ENCODE measurements at regions not wholly inside any gene's neighbourhood (a gene's known extent, or its start where the extent isn't known, plus 50 kb on each side); places are given as distances from the start of the nearest gene placed in this dataset.
"Not testable (repeated sequence)": the region's sequence is repeated elsewhere in the genome, so short reads cannot be mapped to it uniquely, and the experiment has no call there.

DNA sequence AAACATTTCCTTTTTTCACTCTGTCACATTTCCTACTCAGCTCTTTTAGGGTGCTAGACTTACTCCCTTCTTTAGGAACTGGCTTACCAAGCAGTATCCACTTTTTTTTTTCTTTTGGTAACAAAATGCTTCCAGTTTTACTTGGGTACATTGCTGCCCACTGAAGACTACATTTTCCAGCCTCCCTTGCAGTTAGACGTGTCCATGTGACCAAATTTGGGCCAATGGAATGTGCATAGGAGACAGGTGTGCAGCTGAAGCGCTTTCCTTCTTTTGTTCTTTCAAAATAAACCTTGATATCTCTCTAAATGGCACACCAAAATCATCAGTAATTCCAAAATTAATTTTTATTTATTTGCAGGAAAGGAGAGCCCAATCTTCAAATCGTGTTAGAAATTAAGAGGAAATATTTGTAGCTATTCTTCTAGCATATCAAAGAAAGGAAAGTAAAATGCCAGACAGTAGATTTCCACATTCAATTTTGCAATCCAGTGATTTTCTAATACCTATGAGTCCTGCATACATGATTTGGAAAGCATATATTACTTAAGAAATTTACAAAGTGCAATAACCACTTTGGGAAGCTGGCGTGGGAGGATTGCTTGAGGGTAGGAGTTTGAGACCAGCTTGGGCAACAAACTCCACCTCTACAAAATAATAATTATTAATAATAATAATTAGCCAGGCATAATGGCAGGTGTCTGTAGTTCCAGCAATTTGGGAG lies 422.0 kb upstream of the FRG2C start:
- DNase-seq (ENCODE audit: low read depth) = no peak

DNA sequence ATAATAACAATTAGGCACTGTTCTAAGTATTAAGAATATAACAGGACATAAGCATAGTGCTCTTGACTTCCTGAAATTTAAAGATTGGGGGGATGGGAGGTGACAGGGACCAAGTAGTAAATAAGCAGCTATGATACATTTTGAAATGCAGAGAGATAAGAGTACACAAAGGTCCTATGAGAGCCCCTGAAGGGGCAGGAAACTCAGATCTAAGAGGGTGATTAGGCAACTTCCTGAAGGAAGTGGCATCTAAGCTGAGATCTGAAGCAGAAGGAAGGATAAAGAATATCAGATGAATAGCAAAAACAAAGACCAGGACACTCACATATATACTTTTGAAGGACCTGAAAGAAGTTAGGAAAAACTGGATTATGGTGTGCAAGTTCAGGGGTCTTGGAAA lies 415.2 kb upstream of the FRG2C start:
- DNase-seq (ENCODE audit: low read depth) = no peak

GRCh38 chr3:75254685-75255084 lies 409.4 kb upstream of the FRG2C start:
- DNase-seq (ENCODE audit: low read depth) = no peak

GRCh38 chr3:75258825-75259683 lies 405.1 kb upstream of the FRG2C start:
- not testable (repeated sequence) for DNase-seq (ENCODE audit: low read depth)

DNA sequence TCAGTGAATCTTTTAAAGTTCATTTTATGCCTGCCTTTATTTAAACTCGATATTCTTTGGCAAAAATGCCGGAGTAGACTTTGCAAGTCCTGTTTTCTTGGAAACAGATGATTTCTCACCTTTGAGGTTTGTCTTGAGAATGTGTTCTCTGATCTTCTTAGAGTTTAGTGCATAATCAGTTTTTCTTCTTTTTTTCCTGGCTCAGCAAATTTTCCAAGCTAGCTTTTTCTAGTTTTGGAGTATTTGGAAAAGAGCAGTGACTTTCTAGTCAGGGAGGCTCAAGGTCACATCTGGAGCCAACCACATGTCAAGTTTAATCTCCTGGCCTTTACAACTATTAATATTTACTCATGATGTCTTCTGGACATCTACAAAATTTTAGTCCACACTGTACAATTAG lies 403.2 kb upstream of the FRG2C start:
- not testable (repeated sequence) for DNase-seq (ENCODE audit: low read depth)

DNA sequence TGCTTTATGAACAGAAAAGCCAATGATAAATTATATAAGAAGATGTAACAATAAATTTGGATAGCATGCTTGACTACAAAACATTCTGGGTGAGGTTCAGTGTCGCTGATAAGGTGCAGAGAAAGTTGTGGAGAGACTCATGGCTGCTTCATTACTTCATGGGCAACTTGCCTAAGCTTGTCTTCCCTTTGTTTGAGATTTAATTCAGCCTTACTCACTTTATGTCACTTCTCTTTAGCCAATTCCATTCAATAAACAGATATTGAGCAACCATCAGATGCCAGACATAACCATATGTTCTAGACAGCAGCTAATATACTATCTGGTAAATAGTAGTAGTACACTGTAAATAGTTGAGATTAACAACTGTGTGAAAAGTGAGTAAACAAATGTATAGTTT lies 401.5 kb upstream of the FRG2C start:
- no peak for DNase-seq (ENCODE audit: low read depth)

- no peak for DNase-seq (ENCODE audit: low read depth)
Measured at GRCh38 chr3:75265897-75266296, 398.2 kb upstream of the FRG2C start.

- not testable (repeated sequence) for DNase-seq (ENCODE audit: low read depth)
Measured at GRCh38 chr3:75268576-75268975, 395.6 kb upstream of the FRG2C start.

- DNase-seq (ENCODE audit: low read depth) = not testable (repeated sequence)
Measured at GRCh38 chr3:75272237-75272636, 391.9 kb upstream of the FRG2C start.

DNA sequence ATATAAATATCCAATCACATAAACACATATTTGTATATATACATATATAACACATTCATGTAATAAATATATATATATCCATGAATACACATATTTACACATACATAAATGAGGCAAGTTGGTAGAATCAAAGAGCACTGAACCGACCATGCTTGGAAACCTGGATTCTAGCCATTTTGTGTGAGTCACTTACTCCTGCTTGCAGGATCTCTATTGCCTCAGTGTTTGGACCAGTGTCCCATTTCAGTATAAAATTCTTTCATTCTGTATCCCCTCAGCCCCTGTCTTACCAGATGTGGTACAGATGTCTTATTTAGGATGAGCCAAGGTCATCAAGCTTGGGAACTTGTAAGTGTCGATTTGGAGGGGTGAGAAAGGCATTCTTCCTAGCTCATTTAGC lies 391.4 kb upstream of the FRG2C start:
- DNase-seq (ENCODE audit: low read depth) = no peak

DNA sequence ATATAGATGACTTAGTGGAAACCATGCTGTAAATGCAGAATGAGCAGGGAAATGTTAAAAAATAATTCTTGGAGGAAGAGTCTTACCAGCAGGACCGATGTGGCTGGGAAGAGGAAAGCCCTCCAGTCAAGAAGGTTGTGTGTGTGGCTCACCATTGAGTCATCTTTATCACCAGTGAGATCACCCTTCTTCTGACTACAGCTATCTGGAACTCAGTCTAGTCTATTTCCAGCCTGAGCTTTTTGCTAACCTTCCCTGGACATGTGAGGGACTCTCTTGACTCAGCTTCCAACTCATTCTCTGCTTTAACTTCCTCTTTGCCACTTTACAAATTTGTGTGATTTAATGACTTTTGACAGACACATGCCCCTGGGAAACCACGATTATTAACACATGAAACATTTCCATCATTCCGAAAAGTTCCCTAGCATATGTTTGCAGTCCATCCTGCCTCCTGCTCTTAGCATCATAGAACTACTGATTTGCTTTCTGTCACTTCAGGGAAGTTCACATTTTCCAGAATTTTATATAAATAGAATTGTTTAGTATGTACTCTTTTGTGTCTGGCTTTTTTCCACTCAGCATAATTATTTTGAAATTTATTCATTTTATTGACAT lies 378.5 kb upstream of the FRG2C start:
- not testable (repeated sequence) for DNase-seq (ENCODE audit: low read depth)

DNA sequence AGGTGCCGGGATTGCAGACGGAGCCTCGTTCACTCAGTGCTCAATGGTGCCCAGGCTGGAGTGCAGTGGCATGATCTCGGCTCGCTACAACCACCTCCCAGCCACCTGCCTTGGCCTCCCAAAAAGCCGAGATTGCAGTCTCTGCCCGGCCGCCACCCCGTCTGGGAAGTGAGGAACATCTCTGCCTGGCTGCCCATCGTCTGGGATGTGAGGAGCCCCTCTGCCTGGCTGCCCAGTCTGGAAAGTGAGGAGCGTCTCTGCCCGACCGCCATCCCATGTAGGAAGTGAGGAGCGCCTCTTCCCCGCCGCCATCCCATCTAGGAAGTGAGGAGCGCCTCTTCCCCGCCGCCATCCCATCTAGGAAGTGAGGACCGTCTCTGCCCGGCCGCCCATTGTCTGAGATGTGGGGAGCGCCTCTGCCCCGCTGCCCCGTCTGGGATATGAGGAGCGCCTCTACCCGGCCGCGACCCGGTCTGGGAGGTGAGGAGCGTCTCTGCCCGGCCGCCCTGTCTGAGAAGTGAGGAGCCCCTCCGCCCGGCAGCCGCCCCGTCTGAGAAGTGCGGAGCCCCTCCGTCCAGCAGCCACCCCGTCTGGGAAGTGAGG lies 375.1 kb upstream of the FRG2C start:
- not testable (repeated sequence) for DNase-seq (ENCODE audit: low read depth)

DNA sequence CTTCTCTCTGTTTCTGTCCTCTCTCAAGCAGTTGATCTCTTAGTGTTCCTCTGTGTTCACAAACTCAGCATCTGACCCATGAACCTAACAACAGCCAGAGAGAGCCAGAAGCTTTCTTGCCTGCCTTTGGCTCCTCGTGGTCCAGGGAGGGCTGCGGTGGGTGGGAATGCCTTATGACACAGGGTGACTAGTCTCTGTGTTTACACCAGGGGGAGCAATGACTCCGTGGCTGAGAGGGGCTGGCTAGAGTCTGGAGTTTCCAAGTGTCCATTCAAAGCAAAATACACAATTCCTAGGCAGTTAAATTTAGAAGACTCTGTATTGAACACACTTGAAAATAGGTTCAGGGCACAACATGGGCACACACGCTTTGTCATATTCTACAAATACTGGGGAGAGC lies 370.0 kb upstream of the FRG2C start:
- no peak for DNase-seq (ENCODE audit: low read depth)

GRCh38 chr3:75295013-75295412 lies 369.1 kb upstream of the FRG2C start:
- no peak for DNase-seq (ENCODE audit: low read depth)

DNA sequence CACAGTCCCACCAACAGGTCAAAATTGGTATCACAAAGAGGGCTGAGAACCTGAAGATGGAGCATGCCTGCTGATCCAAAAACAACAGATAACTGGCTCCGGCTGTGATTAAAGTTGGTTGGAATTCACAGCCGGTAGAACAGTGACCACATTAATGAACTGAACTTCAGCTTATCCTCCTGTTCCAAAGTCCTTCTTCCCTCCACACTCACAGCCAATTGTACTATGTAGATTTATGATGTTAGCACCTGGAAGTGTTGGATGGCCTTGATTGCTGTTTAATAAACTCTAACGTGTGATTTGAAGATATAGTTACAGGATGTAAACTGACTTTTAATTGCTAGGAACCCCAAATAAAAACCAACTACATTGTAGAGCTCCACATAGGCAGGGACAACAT lies 367.3 kb upstream of the FRG2C start:
- no peak for DNase-seq (ENCODE audit: low read depth)

DNA sequence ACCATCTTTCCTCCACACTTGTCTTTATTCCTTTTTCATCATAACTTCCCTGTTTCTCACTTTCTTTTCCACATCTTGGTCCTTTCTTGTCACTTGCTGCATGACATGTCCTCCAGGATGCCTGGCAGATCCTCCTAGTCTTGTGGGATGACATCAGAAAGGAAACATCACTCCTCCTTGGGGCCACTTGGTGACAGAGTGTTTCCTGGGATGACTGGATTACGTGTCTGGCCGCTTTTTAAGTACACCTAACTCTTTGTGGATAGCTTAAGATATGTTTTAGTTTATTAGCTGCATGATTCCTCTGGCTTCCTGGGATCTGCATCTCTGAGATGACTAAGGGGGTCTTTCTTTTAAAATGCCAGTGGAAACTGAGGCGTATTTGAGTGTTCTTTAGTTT lies 363.5 kb upstream of the FRG2C start:
- DNase-seq (ENCODE audit: low read depth) = no peak

DNA sequence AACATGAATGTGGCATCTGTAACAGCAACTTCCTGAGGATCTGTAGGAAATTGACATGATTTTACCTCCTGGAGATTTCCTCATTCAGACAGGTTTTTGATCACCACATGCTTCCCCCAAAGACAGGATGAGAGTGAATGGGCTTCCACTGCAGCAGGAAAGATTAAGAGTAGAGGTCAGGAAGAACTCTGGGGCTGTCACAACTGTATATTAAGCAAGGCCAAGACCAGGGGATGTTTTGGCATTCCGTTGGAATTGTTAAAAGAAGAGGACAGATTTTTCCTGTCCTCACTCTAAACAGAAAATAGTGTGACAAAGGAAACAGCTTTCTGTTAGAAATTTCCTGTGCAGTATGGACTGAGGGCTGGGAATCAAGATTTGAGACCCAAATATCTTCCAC lies 363.1 kb upstream of the FRG2C start:
- not testable (repeated sequence) for DNase-seq (ENCODE audit: low read depth)

DNA sequence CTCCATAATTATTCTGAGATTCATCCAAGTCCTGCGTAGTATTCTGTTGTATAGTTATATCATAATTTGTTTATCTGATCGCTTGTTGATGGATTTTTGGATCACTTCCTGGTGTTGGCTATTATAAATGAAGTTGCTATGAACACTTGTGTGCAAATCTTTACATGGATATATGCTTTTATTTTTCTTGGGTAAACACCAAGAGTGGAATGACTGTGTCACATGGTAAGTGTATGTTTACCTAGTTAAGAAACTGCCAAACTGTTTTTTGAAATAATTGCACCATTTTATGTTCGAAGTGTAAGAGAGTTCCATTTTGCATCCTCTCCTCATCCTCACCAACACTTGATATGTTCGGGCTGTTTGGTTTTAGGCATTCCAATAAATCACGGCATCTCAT lies 360.4 kb upstream of the FRG2C start:
- no peak for DNase-seq (ENCODE audit: low read depth)

- DNase-seq (ENCODE audit: low read depth) = no peak
Measured at GRCh38 chr3:75305901-75306300, 358.2 kb upstream of the FRG2C start.

GRCh38 chr3:75311306-75311705 lies 352.8 kb upstream of the FRG2C start:
- not testable (repeated sequence) for DNase-seq (ENCODE audit: low read depth)

GRCh38 chr3:75312469-75312868 lies 351.7 kb upstream of the FRG2C start:
- DNase-seq (ENCODE audit: low read depth) = not testable (repeated sequence)

GRCh38 chr3:75319776-75320175 lies 344.4 kb upstream of the FRG2C start:
- DNase-seq (ENCODE audit: low read depth) = not testable (repeated sequence)

GRCh38 chr3:75320369-75320768 lies 343.8 kb upstream of the FRG2C start:
- DNase-seq (ENCODE audit: low read depth) = no peak
